ENCODE measurements at regions not wholly inside any gene's neighbourhood (a gene's known extent, or its start where the extent isn't known, plus 50 kb on each side); places are given as distances from the start of the nearest gene placed in this dataset.

DNA sequence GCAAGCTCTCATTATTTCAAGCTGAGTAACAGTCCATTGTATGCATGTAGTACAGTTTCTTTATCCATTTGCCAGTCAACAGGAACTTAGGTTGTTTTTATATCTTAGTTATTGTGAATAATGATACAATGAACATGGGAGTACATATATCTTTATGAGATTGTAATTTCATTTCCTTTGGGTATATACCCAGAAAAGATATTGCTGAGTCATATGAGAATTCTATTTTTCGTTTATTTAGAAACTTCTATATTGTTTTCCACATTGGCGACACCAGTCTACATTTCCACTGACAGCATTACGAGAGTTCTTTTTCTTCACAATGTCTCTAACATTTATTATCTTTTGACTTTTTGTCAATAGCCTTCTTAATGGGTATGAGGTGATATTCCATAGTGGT is 477.8 kb upstream of the PAPPA start:
- no peak for TF ChIP-seq RAD21 (IDR thresholded peaks at IDR 0.05; ENCODE audit: low read depth)
- no peak for TF ChIP-seq YY1 (IDR thresholded peaks at IDR 0.05; ENCODE audit: low read depth)
- TF ChIP-seq, protein P1, sequence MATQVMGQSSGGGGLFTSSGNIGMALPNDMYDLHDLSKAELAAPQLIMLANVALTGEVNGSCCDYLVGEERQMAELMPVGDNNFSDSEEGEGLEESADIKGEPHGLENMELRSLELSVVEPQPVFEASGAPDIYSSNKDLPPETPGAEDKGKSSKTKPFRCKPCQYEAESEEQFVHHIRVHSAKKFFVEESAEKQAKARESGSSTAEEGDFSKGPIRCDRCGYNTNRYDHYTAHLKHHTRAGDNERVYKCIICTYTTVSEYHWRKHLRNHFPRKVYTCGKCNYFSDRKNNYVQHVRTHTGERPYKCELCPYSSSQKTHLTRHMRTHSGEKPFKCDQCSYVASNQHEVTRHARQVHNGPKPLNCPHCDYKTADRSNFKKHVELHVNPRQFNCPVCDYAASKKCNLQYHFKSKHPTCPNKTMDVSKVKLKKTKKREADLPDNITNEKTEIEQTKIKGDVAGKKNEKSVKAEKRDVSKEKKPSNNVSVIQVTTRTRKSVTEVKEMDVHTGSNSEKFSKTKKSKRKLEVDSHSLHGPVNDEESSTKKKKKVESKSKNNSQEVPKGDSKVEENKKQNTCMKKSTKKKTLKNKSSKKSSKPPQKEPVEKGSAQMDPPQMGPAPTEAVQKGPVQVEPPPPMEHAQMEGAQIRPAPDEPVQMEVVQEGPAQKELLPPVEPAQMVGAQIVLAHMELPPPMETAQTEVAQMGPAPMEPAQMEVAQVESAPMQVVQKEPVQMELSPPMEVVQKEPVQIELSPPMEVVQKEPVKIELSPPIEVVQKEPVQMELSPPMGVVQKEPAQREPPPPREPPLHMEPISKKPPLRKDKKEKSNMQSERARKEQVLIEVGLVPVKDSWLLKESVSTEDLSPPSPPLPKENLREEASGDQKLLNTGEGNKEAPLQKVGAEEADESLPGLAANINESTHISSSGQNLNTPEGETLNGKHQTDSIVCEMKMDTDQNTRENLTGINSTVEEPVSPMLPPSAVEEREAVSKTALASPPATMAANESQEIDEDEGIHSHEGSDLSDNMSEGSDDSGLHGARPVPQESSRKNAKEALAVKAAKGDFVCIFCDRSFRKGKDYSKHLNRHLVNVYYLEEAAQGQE (IDR thresholded peaks at IDR 0.05; ENCODE audit: low read depth): no peak
- no peak for TF ChIP-seq TAF1 (IDR thresholded peaks at IDR 0.05; ENCODE audit: low read depth)
- TF ChIP-seq TCF12 (IDR thresholded peaks at IDR 0.05; ENCODE audit: low read depth): no peak
- TF ChIP-seq CEBPB (IDR thresholded peaks at IDR 0.05): no peak
- TF ChIP-seq EP300 (IDR thresholded peaks at IDR 0.05; ENCODE audit: borderline replicate concordance): no peak
- TF ChIP-seq, protein P2, sequence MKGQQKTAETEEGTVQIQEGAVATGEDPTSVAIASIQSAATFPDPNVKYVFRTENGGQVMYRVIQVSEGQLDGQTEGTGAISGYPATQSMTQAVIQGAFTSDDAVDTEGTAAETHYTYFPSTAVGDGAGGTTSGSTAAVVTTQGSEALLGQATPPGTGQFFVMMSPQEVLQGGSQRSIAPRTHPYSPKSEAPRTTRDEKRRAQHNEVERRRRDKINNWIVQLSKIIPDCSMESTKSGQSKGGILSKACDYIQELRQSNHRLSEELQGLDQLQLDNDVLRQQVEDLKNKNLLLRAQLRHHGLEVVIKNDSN (IDR thresholded peaks at IDR 0.05): no peak
- TF ChIP-seq TEAD4 (IDR thresholded peaks at IDR 0.05): no peak
- no peak for TF ChIP-seq FOXM1 (IDR thresholded peaks at IDR 0.05; ENCODE audit: borderline replicate concordance, low read depth)
- TF ChIP-seq, protein P3, sequence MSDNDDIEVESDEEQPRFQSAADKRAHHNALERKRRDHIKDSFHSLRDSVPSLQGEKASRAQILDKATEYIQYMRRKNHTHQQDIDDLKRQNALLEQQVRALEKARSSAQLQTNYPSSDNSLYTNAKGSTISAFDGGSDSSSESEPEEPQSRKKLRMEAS (IDR thresholded peaks at IDR 0.05): no peak
- TF ChIP-seq CREB1 (IDR thresholded peaks at IDR 0.05; ENCODE audit: low read depth): no peak
- TF ChIP-seq NFIC (IDR thresholded peaks at IDR 0.05): no peak
- TF ChIP-seq EGR1 (IDR thresholded peaks at IDR 0.05): no peak
